ENCODE measurements at regions not wholly inside any gene's neighbourhood (a gene's known extent, or its start where the extent isn't known, plus 50 kb on each side); places are given as distances from the start of the nearest gene placed in this dataset.

DNA sequence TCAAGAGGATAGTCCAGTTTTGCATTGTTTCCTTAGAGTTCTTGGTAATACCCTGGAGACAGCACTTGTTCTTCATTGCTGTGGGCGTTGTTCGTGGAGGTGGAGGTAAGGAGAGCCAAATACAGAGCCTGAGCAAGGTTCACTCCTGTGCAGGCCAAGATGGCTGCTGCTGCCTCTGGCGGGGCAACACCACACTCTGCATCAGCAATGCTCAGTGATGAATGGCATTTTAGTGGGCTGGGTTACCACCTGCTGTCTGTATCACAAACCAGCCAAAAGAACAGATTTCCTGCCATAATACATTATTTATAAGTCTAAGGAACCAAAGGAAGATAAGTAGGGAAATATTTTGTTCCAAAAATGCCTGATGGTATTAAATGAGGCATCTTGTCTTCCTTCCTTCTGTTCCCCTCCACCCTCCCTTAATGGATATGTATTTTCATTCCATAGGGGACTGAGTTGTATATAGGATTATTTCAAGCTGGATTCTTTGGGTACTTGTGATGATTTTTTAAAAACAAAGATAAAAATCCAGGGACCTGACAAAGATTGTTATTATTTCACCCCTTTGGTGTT is 61.6 kb upstream of the LIMCH1 start:
- TF ChIP-seq CTCF (IDR thresholded peaks at IDR 0.05), result no peak
- TF ChIP-seq POLR2A (IDR thresholded peaks at IDR 0.05), result no peak
- TF ChIP-seq EP300 (IDR thresholded peaks at IDR 0.05), result no peak
